ENCODE measurements at regions not wholly inside any gene's neighbourhood (a gene's known extent, or its start where the extent isn't known, plus 50 kb on each side); places are given as distances from the start of the nearest gene placed in this dataset.
"Not testable (repeated sequence)": the region's sequence is repeated elsewhere in the genome, so short reads cannot be mapped to it uniquely, and the experiment has no call there.

- TF ChIP-seq POLR2A (IDR thresholded peaks at IDR 0.05) (no peak), CTCF (IDR thresholded peaks at IDR 0.05) (no peak), EP300 (IDR thresholded peaks at IDR 0.05) (no peak), POLR2AphosphoS5 (IDR thresholded peaks at IDR 0.05) (no peak)
- ATAC-seq (ENCODE audit: low FRiP score in 2 of 2): no peak
- H3K27ac ChIP-seq: no peak overlapping the region
- 86 to 92% methylated on average over 2 of the region's 2 CpGs for WGBS, 2 donors
- no peaks in the 10 kb centered on the region for H3K4me1 ChIP-seq
- H3K4me3 ChIP-seq: no peak overlapping the region
- DNase-seq: no peak
- no peaks in the 10 kb centered on the region for H3K9me3 ChIP-seq
- H3K36me3 ChIP-seq: no peaks in the 10 kb centered on the region
- no peaks in the 10 kb centered on the region for H3K27me3 ChIP-seq
Measured at GRCh38 chr6:157748839-157749571, 74.0 kb upstream of the SNX9 start.

GRCh38 chr6:157750973-157751372 is 72.1 kb upstream of the SNX9 start:
- ATAC-seq (ENCODE audit: low FRiP score in 2 of 2); H3K9me3 ChIP-seq; H3K27ac ChIP-seq; H3K36me3 ChIP-seq; H3K4me1 ChIP-seq; DNase-seq; H3K27me3 ChIP-seq; H3K4me3 ChIP-seq: not testable (repeated sequence)
- WGBS, 2 donors: 93 to 94% methylated on average over 3 of the region's 3 CpGs

GRCh38 chr6:157751547-157752200 is 71.4 kb upstream of the SNX9 start:
- Histone ChIP-seq H3K36me3 (no peaks in the 10 kb centered on the region), H3K4me3 (no peak overlapping the region), H3K27ac (no peak overlapping the region), H3K27me3 (no peaks in the 10 kb centered on the region), H3K9me3 (no peaks in the 10 kb centered on the region), H3K4me1 (peaks cover 3 to 5% (median 4%) of the 10 kb centered on the region in 4 donors)
- DNase-seq (no peak), ATAC-seq (ENCODE audit: low FRiP score in 2 of 2) (no peak)
- TF ChIP-seq POLR2A (IDR thresholded peaks at IDR 0.05): no peak
- TF ChIP-seq POLR2AphosphoS5 (IDR thresholded peaks at IDR 0.05): no peak
- TF ChIP-seq CTCF (IDR thresholded peaks at IDR 0.05): no peak
- TF ChIP-seq EP300 (IDR thresholded peaks at IDR 0.05): no peak
- WGBS, 2 donors: 92 to 93% methylated on average over 8 to 10 of the region's 10 CpGs

- WGBS, 2 donors: 55 to 77% methylated on average over 3 of the region's 3 CpGs
- H3K4me1 ChIP-seq: peaks cover 9 to 13% (median 10%) of the 10 kb centered on the region in 4 donors
- H3K4me3 ChIP-seq; H3K9me3 ChIP-seq; ATAC-seq (ENCODE audit: low FRiP score in 2 of 2); H3K36me3 ChIP-seq; H3K27ac ChIP-seq; DNase-seq; H3K27me3 ChIP-seq: not testable (repeated sequence)
Measured at GRCh38 chr6:157752879-157753278, 70.2 kb upstream of the SNX9 start.

- 47 to 58% methylated on average over 2 of the region's 2 CpGs for WGBS, 2 donors
- Histone ChIP-seq H3K36me3 (no peaks in the 10 kb centered on the region), H3K27ac (no peak overlapping the region), H3K9me3 (no peaks in the 10 kb centered on the region), H3K27me3 (no peaks in the 10 kb centered on the region), H3K4me3 (no peak overlapping the region), H3K4me1 (peaks cover 9 to 13% (median 10%) of the 10 kb centered on the region in 4 donors)
- TF ChIP-seq POLR2A (IDR thresholded peaks at IDR 0.05) (no peak), CTCF (IDR thresholded peaks at IDR 0.05) (no peak), POLR2AphosphoS5 (IDR thresholded peaks at IDR 0.05) (no peak), EP300 (IDR thresholded peaks at IDR 0.05) (no peak)
- DNase-seq (no peak), ATAC-seq (ENCODE audit: low FRiP score in 2 of 2) (no peak)
Measured at GRCh38 chr6:157753291-157753690, 69.8 kb upstream of the SNX9 start.

GRCh38 chr6:157753801-157754200 is 69.2 kb upstream of the SNX9 start:
- not testable (repeated sequence) for H3K27me3 ChIP-seq; H3K4me3 ChIP-seq; H3K9me3 ChIP-seq; ATAC-seq (ENCODE audit: low FRiP score in 2 of 2); H3K27ac ChIP-seq; H3K36me3 ChIP-seq; DNase-seq
- 77 to 91% methylated on average over 4 of the region's 4 CpGs for WGBS, 2 donors
- H3K4me1 ChIP-seq: peaks cover 9 to 13% (median 10%) of the 10 kb centered on the region in 4 donors

Data from upper lobe of left lung (tissue), 6 donors.